ENCODE measurements at regions not wholly inside any gene's neighbourhood (a gene's known extent, or its start where the extent isn't known, plus 50 kb on each side); places are given as distances from the start of the nearest gene placed in this dataset.

DNA sequence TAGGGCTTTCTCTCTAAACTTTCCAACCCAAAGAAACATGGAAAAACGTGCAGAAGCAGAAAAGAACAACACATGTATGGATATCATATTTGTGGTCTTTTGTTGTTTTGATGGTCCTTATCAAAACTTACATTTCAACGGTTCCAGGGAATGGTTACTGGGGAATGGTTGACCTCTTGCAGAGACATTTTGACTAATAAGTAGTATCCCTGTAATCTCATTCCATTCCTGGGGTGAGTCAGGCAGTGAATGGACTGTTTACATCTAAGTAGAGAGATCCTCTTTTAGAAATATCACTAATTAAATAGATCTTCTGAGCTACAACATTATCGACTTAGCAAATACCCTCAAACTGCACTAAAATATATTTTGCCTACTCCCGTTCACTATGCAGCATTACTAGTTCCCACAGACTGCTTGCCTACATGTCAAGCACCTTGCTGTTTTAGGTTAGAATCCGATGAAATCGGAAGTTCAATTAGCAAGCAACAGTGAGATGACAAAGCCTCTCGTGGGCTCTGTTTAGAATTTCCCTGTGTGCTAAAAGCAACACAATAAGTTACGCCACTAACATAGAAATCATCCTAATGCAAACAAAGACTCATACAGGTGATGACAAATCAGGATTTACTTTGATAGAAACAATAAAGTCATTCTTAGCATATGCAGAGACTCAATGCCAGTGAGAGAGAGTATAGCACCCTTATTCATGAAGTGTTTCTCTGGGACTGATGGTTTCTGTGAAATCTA, 797.7 kb upstream of the ARGLU1 start:
- TF ChIP-seq POLR2AphosphoS5 (IDR thresholded peaks at IDR 0.05) (no peak), EP300 (IDR thresholded peaks at IDR 0.05) (no peak), POLR2A (IDR thresholded peaks at IDR 0.05) (no peak)
- TF ChIP-seq, protein P1, sequence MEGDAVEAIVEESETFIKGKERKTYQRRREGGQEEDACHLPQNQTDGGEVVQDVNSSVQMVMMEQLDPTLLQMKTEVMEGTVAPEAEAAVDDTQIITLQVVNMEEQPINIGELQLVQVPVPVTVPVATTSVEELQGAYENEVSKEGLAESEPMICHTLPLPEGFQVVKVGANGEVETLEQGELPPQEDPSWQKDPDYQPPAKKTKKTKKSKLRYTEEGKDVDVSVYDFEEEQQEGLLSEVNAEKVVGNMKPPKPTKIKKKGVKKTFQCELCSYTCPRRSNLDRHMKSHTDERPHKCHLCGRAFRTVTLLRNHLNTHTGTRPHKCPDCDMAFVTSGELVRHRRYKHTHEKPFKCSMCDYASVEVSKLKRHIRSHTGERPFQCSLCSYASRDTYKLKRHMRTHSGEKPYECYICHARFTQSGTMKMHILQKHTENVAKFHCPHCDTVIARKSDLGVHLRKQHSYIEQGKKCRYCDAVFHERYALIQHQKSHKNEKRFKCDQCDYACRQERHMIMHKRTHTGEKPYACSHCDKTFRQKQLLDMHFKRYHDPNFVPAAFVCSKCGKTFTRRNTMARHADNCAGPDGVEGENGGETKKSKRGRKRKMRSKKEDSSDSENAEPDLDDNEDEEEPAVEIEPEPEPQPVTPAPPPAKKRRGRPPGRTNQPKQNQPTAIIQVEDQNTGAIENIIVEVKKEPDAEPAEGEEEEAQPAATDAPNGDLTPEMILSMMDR (IDR thresholded peaks at IDR 0.05) = no peak
- H3K4me1 ChIP-seq = no peaks in the 10 kb centered on the region
- H3K27ac ChIP-seq = no peak overlapping the region
- intact Hi-C loops (cut with DNase I; ENCODE audit: low total_unique reads) = no loop called here
- 46 to 58% (median 52%) methylated on average over 8 of the region's 8 CpGs for WGBS, 5 donors
- no peaks in the 10 kb centered on the region for H3K9me3 ChIP-seq
- no peaks in the 10 kb centered on the region for H3K27me3 ChIP-seq
- H3K4me3 ChIP-seq = no peak overlapping the region
- H3K36me3 ChIP-seq = no peaks in the 10 kb centered on the region
- DNase-seq = no peak

- no peak for DNase-seq
- H3K36me3 ChIP-seq = no peaks in the 10 kb centered on the region
- WGBS, 5 donors = 69 to 94% (median 86%) methylated on average over 1 of the region's 1 CpG
- H3K4me3 ChIP-seq = no peak overlapping the region
- intact Hi-C loops (cut with DNase I; ENCODE audit: low total_unique reads) = no loop called here
- H3K4me1 ChIP-seq = no peaks in the 10 kb centered on the region
- H3K27ac ChIP-seq = no peak overlapping the region
- H3K27me3 ChIP-seq = no peaks in the 10 kb centered on the region
- no peaks in the 10 kb centered on the region for H3K9me3 ChIP-seq
- TF ChIP-seq POLR2A (IDR thresholded peaks at IDR 0.05) (no peak), EP300 (IDR thresholded peaks at IDR 0.05) (no peak), POLR2AphosphoS5 (IDR thresholded peaks at IDR 0.05) (no peak)
- TF ChIP-seq, protein P1 (IDR thresholded peaks at IDR 0.05) = no peak
Observed at GRCh38 chr13:107364658-107365057, 796.7 kb upstream of the ARGLU1 start.

DNA sequence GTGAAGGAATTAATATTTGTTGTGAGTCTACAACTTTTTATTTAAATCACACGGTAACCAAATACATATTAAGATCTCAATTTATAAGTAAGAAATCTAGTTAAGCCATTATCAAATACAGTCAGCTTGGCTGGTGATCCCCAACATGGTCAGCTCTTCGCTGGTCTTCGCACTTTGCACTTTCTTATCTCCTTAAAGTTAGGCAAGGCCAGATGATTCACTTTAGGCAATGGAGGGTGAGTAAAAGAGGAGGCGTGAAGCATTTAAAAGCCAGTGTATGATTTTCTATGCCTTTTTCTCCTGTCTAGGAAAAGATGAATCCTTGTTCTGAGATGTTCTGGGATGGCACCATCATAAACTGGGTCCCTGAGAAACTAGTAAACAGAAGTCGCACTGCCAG, 793.7 kb upstream of the ARGLU1 start:
- WGBS, 5 donors = 54 to 88% (median 75%) methylated on average over 5 of the region's 5 CpGs
- H3K4me1 ChIP-seq = no peaks in the 10 kb centered on the region
- TF ChIP-seq EP300 (IDR thresholded peaks at IDR 0.05) (no peak), POLR2A (IDR thresholded peaks at IDR 0.05) (no peak)
- H3K27me3 ChIP-seq = no peaks in the 10 kb centered on the region
- no peak for DNase-seq
- no peaks in the 10 kb centered on the region for H3K36me3 ChIP-seq
- no peak overlapping the region for H3K27ac ChIP-seq
- intact Hi-C loops (cut with DNase I; ENCODE audit: low total_unique reads) = no loop called here
- no peaks in the 10 kb centered on the region for H3K9me3 ChIP-seq
- H3K4me3 ChIP-seq = no peak overlapping the region

DNA sequence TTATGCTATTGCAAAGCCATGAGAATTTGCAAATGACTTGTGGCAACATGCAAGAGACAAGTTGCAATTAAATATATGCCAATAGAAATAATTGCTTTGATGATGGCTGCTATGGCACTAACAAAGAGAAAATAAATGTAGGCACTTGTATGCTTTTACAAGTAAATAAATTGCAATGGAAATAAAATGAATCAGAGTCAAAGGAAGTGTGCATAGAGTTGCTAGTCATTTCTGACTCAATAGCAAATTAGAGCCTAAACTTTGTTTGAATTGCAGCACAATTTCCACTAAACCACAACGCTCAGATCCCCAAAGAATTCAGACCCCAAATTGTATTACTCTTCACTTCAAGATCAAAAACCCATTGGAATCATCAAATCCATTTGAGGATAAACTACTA, 792.1 kb upstream of the ARGLU1 start:
- Histone ChIP-seq H3K27ac (no peak overlapping the region), H3K4me3 (no peak overlapping the region), H3K4me1 (no peaks in the 10 kb centered on the region), H3K9me3 (no peaks in the 10 kb centered on the region), H3K36me3 (no peaks in the 10 kb centered on the region), H3K27me3 (no peaks in the 10 kb centered on the region)
- intact Hi-C loops (cut with DNase I; ENCODE audit: low total_unique reads) = no loop called here
- TF ChIP-seq EP300 (IDR thresholded peaks at IDR 0.05) = no peak
- TF ChIP-seq, protein P1 (IDR thresholded peaks at IDR 0.05) = no peak
- no peak for TF ChIP-seq POLR2AphosphoS5 (IDR thresholded peaks at IDR 0.05)
- TF ChIP-seq POLR2A (IDR thresholded peaks at IDR 0.05) = no peak
- DNase-seq = no peak
- 72 to 94% (median 88%) methylated on average over 1 of the region's 1 CpG for WGBS, 5 donors

- no peaks in the 10 kb centered on the region for H3K36me3 ChIP-seq
- H3K9me3 ChIP-seq = no peaks in the 10 kb centered on the region
- intact Hi-C loops (cut with DNase I; ENCODE audit: low total_unique reads) = no loop called here
- TF ChIP-seq EP300 (IDR thresholded peaks at IDR 0.05) (no peak), POLR2AphosphoS5 (IDR thresholded peaks at IDR 0.05) (no peak), POLR2A (IDR thresholded peaks at IDR 0.05) (no peak)
- TF ChIP-seq, protein P1 (IDR thresholded peaks at IDR 0.05) = no peak
- H3K27ac ChIP-seq = no peak overlapping the region
- H3K4me3 ChIP-seq = no peak overlapping the region
- WGBS, 5 donors = 78 to 89% (median 84%) methylated on average over 1 of the region's 1 CpG
- DNase-seq = no peak
- H3K4me1 ChIP-seq = no peaks in the 10 kb centered on the region
- no peaks in the 10 kb centered on the region for H3K27me3 ChIP-seq
Observed at GRCh38 chr13:107358866-107359265, 790.9 kb upstream of the ARGLU1 start.
